Aorta (tissue), 5 donors: ENCODE measurements at regions not wholly inside any gene's neighbourhood (a gene's known extent, or its start where the extent isn't known, plus 50 kb on each side); places are given as distances from the start of the nearest gene placed in this dataset.
"Not testable (repeated sequence)": the region's sequence is repeated elsewhere in the genome, so short reads cannot be mapped to it uniquely, and the experiment has no call there.

Experiments
- ATAC-seq: fragments of 200-7000 bp; cut with Tn5 transposase; one replicate; pipeline ENCODE4 v1.9.1; 2022; ENCODE audit warnings: moderate library complexity; ENCODE audit not compliant: low FRiP score
- DNase-seq, 2 donors: peaks; one replicate each; pipeline ENCODE4 v3.0.0-alpha.2; 2020
- H3K27ac ChIP-seq, 2 donors: one replicate each; pipeline ENCODE4 v1.5.1; 2013; ENCODE audit warnings: low read length in 2 of 2, mild to moderate bottlenecking in 2 of 2, moderate library complexity in 2 of 2, control low read depth in 1 of 2, inconsistent platforms in 1 of 2, low read depth in 1 of 2
- H3K27me3 ChIP-seq, 2 donors: one replicate each; pipeline ENCODE4 v1.6.1; 2013; ENCODE audit warnings: control low read depth in 1 of 2, low read length in 1 of 2, mild to moderate bottlenecking in 1 of 2, moderate library complexity in 1 of 2; ENCODE audit not compliant: insufficient read depth in 2 of 2, control insufficient read depth in 1 of 2
- H3K36me3 ChIP-seq, 2 donors: one replicate each; pipeline ENCODE4 v1.6.1; 2013; ENCODE audit warnings: control low read depth in 1 of 2, low read length in 1 of 2, mild to moderate bottlenecking in 1 of 2; ENCODE audit not compliant: insufficient read depth in 2 of 2, control insufficient read depth in 1 of 2
- H3K4me1 ChIP-seq, 2 donors: one replicate each; pipeline ENCODE4 v1.6.1; 2013; ENCODE audit warnings: low read length in 2 of 2, control low read depth in 1 of 2, mild to moderate bottlenecking in 1 of 2, moderate library complexity in 1 of 2; ENCODE audit not compliant: insufficient read depth in 2 of 2, control insufficient read depth in 1 of 2
- H3K4me3 ChIP-seq, 2 donors: one replicate each; pipeline ENCODE4 v1.5.1; 2013; ENCODE audit warnings: low read length in 2 of 2, control low read depth in 1 of 2, mild to moderate bottlenecking in 1 of 2
- H3K9me3 ChIP-seq: one replicate; pipeline ENCODE4 v1.6.1; 2013; ENCODE audit warnings: mild to moderate bottlenecking, low read length; ENCODE audit not compliant: control insufficient read depth
- WGBS, 2 donors: extraction: QIAGEN DNeasy Blood & Tissue Kit; methylation state at CpG; one replicate each; pipeline ENCODE4 v1.1.7; 2013; 5-methylcytosine and 5-hydroxymethylcytosine counted together
- intact Hi-C, 2 donors: fragments of 100-400 bp; cut with DNase I; formaldehyde crosslinking; loops; one replicate each; pipeline versions ENCODE4 v1.14.2 to v1.15.0; 2022
- donor health status: healthy with polysubstance abuse.
- donor health status: Bipolar disorder and iron deficiency.
- donor health status: DM: no; HTN: no; CAD: no.
- donor health status: DM: no; HTN: no; CAD: no.
- donor health status: DM: yes; HTN: yes; CAD: no.

- Histone ChIP-seq H3K27me3 (no peaks in the 10 kb centered on the region), H3K9me3 (no peaks in the 10 kb centered on the region), H3K4me3 (no peak overlapping the region), H3K36me3 (no peaks in the 10 kb centered on the region), H3K27ac (no peak overlapping the region), H3K4me1 (no peaks in the 10 kb centered on the region)
- DNase-seq (no peak), ATAC-seq (no peak)
- 72% methylated on average over 4 of the region's 4 CpGs for WGBS, 2 donors
- intact Hi-C loops, result no loop called here
These were observed 169.2 kb downstream of the SAMD5 start for GRCh38 chr6:147677647-147678046.

GRCh38 chr6:147678253-147678652 is 169.8 kb downstream of the SAMD5 start:
- intact Hi-C loops, result no loop called here

DNA sequence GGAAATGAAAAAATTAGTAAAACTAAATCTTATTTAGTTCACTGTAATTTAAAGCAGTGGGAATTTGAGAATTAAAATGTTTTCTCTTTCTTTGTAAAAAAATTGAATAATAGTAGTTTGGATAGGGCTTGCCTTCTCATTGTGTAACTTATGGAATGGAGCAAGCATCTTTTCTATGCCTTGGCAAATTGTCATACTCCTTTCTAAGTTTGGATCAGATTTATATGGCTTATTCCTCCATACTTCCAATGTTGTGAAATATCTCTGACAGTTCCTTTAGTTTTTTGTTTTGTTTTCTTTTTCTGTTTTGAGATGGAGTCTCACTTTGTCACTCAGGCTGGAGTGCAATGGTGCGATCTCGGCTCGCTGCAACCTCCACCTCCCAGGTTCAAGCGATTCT is 176.4 kb downstream of the SAMD5 start:
- intact Hi-C loops, result no loop called here
- no peak overlapping the region for H3K4me3 ChIP-seq
- H3K36me3 ChIP-seq, result no peaks in the 10 kb centered on the region
- H3K4me1 ChIP-seq, result no peaks in the 10 kb centered on the region
- no peak overlapping the region for H3K27ac ChIP-seq
- ATAC-seq (no peak), DNase-seq (no peak)
- no peaks in the 10 kb centered on the region for H3K9me3 ChIP-seq
- H3K27me3 ChIP-seq, result no peaks in the 10 kb centered on the region
- 96 to 99% methylated on average over 4 of the region's 4 CpGs for WGBS, 2 donors

More at GRCh38 chr6:147678253-147678652, 169.8 kb downstream of the SAMD5 start:
- Histone ChIP-seq H3K4me3 (no peak overlapping the region), H3K27ac (no peak overlapping the region), H3K36me3 (no peaks in the 10 kb centered on the region), H3K4me1 (no peaks in the 10 kb centered on the region), H3K27me3 (no peaks in the 10 kb centered on the region), H3K9me3 (no peaks in the 10 kb centered on the region)
- ATAC-seq (no peak), DNase-seq (no peak)
- 58 to 67% methylated on average over 1 of the region's 1 CpG for WGBS, 2 donors

- Histone ChIP-seq H3K27me3 (no peaks in the 10 kb centered on the region), H3K9me3 (no peaks in the 10 kb centered on the region), H3K4me1 (no peaks in the 10 kb centered on the region), H3K4me3 (no peak overlapping the region), H3K27ac (no peak overlapping the region), H3K36me3 (no peaks in the 10 kb centered on the region)
- DNase-seq (no peak), ATAC-seq (no peak)
- intact Hi-C loops, result no loop called here
These were observed 180.9 kb downstream of the SAMD5 start for GRCh38 chr6:147689398-147689797.

- Histone ChIP-seq H3K27ac (no peak overlapping the region), H3K4me3 (no peak overlapping the region), H3K9me3 (no peaks in the 10 kb centered on the region), H3K4me1 (no peaks in the 10 kb centered on the region), H3K36me3 (no peaks in the 10 kb centered on the region), H3K27me3 (no peaks in the 10 kb centered on the region)
- WGBS, 2 donors, result 22 to 25% methylated on average over 2 of the region's 2 CpGs
- intact Hi-C loops, result no loop called here
- ATAC-seq, result no peak
- DNase-seq, result no peak
These were observed 183.0 kb downstream of the SAMD5 start for GRCh38 chr6:147691446-147691845.

DNA sequence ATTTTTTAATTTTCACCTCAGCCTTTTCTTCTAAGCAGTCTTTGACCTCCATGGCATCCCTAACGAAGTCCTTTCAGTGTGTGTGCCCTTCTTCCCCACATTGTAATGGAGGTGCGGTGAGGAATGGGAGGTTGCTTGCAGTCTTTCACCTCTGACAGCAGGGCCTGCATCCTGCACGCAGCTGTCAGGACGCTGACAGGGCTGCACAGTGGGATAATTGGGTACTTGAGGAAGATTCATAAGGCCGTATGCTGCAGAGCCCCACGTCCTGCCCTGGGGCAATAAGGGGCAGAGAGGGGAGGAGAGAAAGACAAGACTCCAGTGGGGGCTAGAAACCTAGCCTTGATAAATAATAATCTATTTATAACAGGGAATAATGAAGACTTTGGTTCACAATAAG is 184.7 kb downstream of the SAMD5 start:
- DNase-seq (no peak), ATAC-seq (no peak)
- no peaks in the 10 kb centered on the region for H3K36me3 ChIP-seq
- no peak overlapping the region for H3K4me3 ChIP-seq
- no peaks in the 10 kb centered on the region for H3K27me3 ChIP-seq
- no peak overlapping the region for H3K27ac ChIP-seq
- no peaks in the 10 kb centered on the region for H3K4me1 ChIP-seq
- no peaks in the 10 kb centered on the region for H3K9me3 ChIP-seq
- WGBS, 2 donors, result 95 to 96% methylated on average over 6 of the region's 6 CpGs
- intact Hi-C loops, result no loop called here

- H3K36me3 ChIP-seq, ATAC-seq, DNase-seq, H3K27ac ChIP-seq, H3K4me3 ChIP-seq, intact Hi-C loops, H3K4me1 ChIP-seq, H3K9me3 ChIP-seq, H3K27me3 ChIP-seq: not testable (repeated sequence)
- 95 to 97% methylated on average over 3 of the region's 3 CpGs for WGBS, 2 donors
These were observed 186.1 kb downstream of the SAMD5 start for GRCh38 chr6:147694556-147694955.

DNA sequence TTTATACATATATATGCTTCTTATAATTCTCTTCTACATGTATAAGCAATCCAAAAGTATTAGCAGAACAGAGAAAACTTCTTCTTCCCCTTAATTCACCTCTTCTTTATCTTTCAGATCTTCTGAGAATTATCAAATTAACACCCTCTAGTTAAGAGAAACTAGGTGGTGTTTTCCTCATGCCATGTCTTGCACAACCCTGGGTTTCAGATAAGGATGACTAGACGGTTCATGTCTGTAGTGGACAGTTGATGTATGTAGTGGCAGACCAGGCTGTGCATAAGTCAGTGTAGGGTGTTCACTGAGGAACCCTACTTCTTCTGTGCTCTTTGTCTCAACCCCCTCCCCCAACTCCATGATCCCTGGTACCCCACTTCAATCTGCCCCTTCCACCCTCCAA is 187.3 kb downstream of the SAMD5 start:
- DNase-seq, result no peak
- no peaks in the 10 kb centered on the region for H3K36me3 ChIP-seq
- ATAC-seq, result no peak
- 88 to 93% methylated on average over 1 of the region's 1 CpG for WGBS, 2 donors
- no peak overlapping the region for H3K27ac ChIP-seq
- no peak overlapping the region for H3K4me3 ChIP-seq
- no peaks in the 10 kb centered on the region for H3K4me1 ChIP-seq
- H3K9me3 ChIP-seq, result no peaks in the 10 kb centered on the region
- intact Hi-C loops, result no loop called here
- no peaks in the 10 kb centered on the region for H3K27me3 ChIP-seq

DNA sequence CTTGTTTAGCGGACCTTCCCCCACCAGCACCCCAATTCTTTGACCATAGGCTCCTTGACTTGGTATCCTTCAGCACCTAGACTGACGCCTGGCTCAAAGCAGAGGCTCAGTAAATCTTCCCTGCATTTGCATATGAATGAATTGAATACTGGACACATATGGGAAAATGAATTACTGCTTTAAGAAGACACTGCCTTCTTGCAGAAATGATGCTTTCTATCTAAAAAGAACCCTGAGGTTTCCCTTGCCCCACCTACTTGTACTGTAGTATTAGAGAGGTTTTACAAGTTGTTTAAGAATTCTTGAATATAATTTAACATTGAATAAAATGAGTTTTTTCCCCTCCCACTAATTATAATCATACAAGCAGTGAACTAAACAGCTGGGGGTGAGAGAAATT is 190.7 kb downstream of the SAMD5 start:
- no peaks in the 10 kb centered on the region for H3K27me3 ChIP-seq
- intact Hi-C loops, result no loop called here
- WGBS, 2 donors, result 97 to 98% methylated on average over 2 of the region's 2 CpGs
- no peak overlapping the region for H3K27ac ChIP-seq
- H3K4me1 ChIP-seq, result no peaks in the 10 kb centered on the region
- no peaks in the 10 kb centered on the region for H3K36me3 ChIP-seq
- ATAC-seq, result no peak
- DNase-seq, result no peak
- no peak overlapping the region for H3K4me3 ChIP-seq
- H3K9me3 ChIP-seq, result no peaks in the 10 kb centered on the region
